Spleen (tissue), 7 donors: ENCODE measurements at regions not wholly inside any gene's neighbourhood (a gene's known extent, or its start where the extent isn't known, plus 50 kb on each side); places are given as distances from the start of the nearest gene placed in this dataset.

Experiments used
- CTCF ChIP-seq, 11 experiments: fragments of 200-600 bp in 7 of 11; fragments of 450-650 bp in 4 of 11; sonication (generic) in 4 of 11; IDR thresholded peaks in 8 of 11; conservative IDR thresholded peaks in 3 of 11; 1 replicate in 7 of 11; 2 replicates in 4 of 11; pipeline versions ENCODE4 v1.4.0 to v1.8.0; 2016 to 2021; ENCODE audit warnings: antibody characterized with exemption in 11 of 11, inconsistent platforms in 4 of 11, mild to moderate bottlenecking in 1 of 11
- POLR2A ChIP-seq, 3 donors: fragments of 450-650 bp; IDR thresholded peaks; one replicate each; pipeline ENCODE4 v1.5.1; 2017; ENCODE audit warnings: antibody characterized with exemption in 3 of 3, mild to moderate bottlenecking in 1 of 3
- POLR2AphosphoS5 ChIP-seq, 3 donors: sonication (generic); formaldehyde crosslinking; IDR thresholded peaks; one replicate each; pipeline ENCODE4 v1.5.1; 2017; ENCODE audit warnings: antibody characterized with exemption in 3 of 3
- donor health status: DM: no; HTN: no; CAD: no; lungs with moderate emphysema.
- donor health status: DM: no; HTN: no; CAD: no.
- donor health status: DM: no; HTN: no; CAD: no.

GRCh38 chr2:118278046-118278445, 189.8 kb downstream of the INSIG2 start:
- TF ChIP-seq CTCF (IDR thresholded peaks at IDR 0.05 in 8 of 11, conservative IDR thresholded peaks at IDR 0.05 in 3 of 11) (no peak), POLR2A (IDR thresholded peaks at IDR 0.05) (no peak), POLR2AphosphoS5 (IDR thresholded peaks at IDR 0.05) (no peak)
